ENCODE measurements at regions not wholly inside any gene's neighbourhood (a gene's known extent, or its start where the extent isn't known, plus 50 kb on each side); places are given as distances from the start of the nearest gene placed in this dataset.
A peak's percentile ranks its signal among the peaks of the same experiment; 100 is the strongest.

DNA sequence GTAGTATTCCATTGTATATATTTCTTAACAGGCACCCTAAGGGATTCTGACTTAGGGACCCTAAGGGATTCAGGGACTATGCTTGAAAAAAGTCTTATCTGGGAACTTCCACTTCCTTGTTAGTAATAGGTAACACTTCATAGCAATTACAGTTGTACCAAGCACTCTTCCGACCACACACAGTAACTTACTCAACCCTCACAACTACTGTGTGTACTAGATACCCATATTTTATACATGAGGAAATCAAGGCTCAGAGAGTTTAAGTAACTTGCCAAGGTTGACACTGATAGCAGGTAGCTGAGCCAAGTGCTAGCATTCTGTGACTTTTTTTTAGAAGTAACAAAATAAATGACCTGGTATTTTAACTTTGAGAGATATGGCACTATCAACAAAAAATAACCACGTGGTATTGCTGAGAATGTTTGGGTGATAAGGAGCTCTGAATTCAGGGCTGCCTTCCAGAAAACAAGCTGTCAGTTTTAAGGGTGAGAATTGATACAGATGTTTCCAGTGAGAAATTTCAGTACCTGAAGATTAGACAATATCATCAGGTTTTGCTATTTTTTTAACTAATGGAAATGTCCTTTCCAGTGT lies 210.3 kb upstream of the SUCLG2 start:
- DNase-seq: no peak

DNA sequence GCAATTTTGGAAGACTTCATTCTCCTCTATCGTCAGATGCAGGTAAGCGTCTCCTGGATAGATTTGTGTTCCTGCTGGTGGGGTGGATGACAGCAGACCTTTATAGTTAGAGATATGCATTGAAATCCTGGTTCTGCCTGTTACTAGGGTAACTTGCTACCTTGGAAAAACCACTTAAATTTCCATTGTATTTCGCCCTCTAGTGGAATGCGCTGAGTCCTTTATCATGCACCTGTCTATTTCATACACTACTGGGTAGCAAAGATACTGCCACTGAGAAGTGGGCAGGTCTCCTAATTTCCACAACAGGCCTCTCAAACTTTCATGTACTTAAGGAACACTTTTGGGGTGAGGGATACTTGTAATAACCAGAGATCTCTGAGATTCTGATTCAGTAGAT lies 209.5 kb upstream of the SUCLG2 start:
- no peak for DNase-seq

- DNase-seq: no peak
Observed at GRCh38 chr3:67860429-67860828, 206.0 kb upstream of the SUCLG2 start.

- DNase-seq: no peak
Observed at GRCh38 chr3:67858492-67858891, 204.1 kb upstream of the SUCLG2 start.

DNA sequence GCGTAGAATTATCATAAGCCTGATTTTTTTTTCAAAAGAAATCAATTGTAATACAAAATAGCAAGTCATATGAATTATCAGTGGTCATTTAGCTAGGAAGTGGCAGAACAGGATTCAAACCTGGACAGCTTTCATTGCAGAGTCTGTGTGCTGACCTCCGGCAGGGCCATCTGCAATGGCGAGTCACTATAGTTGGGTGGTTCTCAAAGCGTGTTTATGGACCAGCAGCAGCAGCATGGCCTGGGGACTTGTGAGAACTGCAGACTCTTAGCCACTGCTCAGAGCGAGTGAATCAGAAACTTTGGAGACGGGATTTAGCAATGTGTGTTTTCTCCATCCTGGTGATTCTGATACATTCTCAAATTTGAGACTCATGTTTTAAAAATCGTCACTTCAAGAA lies 202.3 kb upstream of the SUCLG2 start:
- no peak for DNase-seq

- DNase-seq: no peak
Observed at GRCh38 chr3:67854663-67855062, 200.3 kb upstream of the SUCLG2 start.

GRCh38 chr3:67853520-67853919 lies 199.1 kb upstream of the SUCLG2 start:
- no peak for DNase-seq

DNA sequence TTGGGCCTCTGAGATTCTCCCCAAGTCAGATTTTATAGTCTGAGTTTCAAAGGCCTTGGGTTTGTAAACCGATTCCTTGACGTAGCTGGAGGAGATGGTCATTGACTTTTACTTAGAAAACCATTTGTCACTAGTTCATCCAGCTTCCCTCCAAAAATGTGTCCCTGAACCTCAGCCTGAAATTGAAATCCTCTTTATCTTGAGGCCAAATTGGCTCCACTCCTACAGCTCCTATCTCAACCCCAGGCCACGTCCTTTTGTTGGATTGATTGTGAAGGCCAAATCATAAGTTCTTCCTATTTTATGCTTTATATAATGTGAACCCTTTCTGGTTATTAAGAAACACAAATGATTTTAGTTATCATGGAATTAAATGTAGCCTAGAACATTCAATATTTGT lies 193.9 kb upstream of the SUCLG2 start:
- DNase-seq: no peak

DNA sequence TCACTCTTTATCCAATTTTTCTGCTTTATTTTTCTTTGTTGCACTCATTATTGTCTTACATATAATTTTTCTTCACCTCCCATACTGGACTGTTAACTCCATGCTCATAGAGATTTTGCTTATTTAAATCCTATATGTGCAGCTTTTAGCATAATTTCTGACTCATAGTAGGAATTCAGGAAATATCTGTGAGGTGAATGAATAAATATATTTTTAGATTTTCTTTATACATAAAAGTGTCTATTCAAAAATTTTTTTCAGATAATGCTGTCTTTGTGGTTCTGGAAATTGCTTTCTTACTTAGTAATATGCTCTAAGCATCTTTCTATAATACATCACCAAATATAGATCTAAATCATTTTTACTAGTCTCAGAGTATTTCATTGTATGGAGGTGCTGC lies 191.8 kb upstream of the SUCLG2 start:
- DNase-seq: no peak

DNA sequence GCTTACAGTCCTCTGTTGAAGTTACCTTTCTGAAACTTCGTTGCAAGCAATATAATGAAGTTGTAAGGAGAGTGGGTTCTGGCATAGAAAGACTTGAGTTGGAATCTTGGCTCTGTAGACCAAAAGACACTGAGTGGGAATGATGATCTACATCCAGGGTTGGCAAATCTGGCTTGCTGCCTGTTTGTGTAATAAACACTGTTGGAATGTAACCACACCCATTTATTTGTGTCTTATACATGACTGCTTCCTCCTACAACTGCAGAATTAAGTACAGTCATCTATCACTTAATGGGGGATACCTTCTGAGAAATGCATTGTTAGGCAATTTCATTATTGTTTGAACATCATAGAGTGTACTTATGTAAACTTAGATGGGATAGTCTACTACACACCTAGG lies 178.4 kb upstream of the SUCLG2 start:
- DNase-seq: no peak

DNA sequence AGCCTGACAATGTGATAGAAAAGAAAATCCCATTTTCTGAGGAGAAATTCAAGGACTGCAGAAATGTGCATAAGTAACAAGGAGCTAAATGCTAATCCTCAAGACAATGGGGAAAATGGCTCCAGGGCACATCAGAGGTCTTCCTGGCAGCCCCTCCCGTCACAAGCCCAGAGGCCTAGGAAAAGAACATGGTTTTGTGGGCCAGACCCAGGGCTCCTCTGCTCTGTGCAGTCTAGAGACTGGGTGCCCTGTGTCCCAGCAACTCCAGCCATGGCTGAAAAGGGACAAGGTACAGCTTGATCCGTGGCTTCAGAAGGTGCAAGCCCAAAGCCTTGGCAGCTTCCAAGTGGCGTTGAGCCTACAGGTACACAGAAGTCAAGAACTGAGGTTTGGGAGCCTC lies 176.8 kb upstream of the SUCLG2 start:
- no peak for DNase-seq

DNA sequence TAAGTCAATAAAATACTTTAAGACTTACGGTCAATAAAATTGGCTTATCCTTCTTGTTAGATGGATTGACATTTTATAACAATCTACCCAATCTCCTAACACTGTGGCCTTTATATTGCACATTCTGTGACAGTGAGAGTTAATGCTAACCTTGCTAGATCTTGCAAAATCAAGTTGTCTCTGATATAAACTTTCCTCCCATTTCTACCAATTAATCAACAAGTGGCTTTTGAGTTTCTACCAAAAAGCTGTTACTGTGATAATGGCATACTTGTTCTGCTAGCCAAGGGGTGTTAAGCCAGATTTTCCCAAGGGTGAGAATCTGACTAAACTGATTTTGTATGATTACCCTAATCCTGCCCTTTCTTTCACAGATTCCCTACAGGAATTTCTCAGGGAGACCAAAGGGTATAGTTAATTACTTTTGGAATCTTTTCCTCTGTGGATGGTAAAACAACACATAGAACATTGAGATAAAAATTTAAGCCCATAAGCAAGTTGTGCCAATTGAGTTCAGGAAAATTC lies 174.1 kb upstream of the SUCLG2 start:
- DNase-seq: no peak

GRCh38 chr3:67821135-67821534 lies 166.7 kb upstream of the SUCLG2 start:
- DNase-seq: no peak

DNA sequence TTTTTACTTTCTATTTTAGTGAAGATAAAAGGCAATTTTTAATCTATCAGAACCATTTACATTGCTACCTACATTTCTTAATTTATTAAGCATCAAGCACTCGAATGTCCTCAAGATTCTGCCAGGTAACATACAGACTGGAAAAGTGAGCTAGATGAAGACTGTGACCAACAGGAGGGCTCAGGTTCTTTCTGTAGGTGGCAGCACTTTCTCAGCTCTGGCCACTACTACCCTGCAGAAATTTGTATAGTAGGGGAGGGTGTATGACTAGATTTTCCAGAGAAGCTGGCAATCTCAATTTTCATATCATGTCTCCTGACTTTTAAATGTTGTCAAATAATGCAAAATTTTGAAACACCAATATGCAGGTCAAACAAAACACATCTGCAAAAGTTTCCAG lies 165.0 kb upstream of the SUCLG2 start:
- no peak for DNase-seq

GRCh38 chr3:67809370-67809935 lies 155.0 kb upstream of the SUCLG2 start:
- no peak for DNase-seq

DNA sequence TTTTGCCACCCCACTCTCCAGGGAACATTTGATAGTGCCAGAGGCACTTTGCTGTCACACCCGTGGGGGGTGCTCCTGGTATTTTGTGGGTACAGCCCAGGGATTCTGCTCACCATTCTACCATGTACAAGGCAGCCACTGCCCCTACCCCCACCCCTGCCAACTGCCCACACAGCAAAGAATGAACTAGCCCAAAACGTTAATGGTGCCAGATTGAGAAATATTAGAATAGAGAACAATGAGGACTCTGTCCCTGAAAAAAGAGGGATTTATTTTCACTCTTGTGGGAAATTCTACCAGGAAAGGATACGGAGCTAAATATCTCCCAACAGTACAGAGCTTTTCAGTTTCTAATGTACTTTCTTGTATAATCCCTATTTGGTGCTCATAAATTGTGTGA lies 154.5 kb upstream of the SUCLG2 start:
- no peak for DNase-seq

GRCh38 chr3:67804578-67804977 lies 150.2 kb upstream of the SUCLG2 start:
- DNase-seq: no peak

DNA sequence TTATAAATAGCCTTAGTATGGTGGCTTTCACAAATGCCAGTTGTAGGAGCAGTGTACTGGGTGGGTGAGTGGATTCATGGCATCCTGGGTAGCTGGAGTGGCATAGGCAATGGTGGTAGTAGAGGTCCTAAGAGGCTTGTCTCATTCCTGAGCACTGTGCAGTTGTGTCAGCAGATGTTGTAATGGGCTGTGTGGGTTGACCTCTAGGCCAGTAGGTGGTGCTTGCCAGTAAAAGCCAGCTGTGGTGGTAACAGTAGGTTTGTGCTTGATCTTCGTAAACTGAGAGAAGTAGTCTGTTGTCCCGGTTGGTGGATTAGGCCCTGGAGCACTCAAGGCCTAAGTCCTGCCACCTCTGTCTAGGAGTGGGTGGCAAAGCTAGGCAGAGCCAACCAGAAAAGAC lies 149.7 kb upstream of the SUCLG2 start:
- DNase-seq: no peak

- DNase-seq: no peak
Observed at GRCh38 chr3:67798412-67798811, 144.0 kb upstream of the SUCLG2 start.

GRCh38 chr3:67791620-67792019 lies 137.2 kb upstream of the SUCLG2 start:
- no peak for DNase-seq

DNA sequence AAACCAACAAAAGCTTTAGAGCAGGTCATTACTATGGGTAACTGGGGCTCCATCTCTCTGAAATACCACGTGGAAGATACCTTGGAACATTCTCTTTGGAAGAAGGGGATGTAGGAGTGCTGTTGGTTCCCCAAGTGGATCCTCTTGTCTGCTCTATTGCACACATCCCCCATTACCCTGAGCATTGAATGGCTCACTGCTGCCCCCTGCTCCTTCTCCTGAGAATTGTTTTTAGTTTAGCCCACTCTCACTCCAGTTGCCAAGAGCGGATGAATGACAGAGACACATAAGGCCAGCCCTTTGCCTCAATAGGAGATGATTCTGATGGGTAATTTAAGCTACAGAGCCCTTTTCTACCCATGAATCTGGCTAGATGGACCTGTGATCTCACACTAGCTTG lies 135.6 kb upstream of the SUCLG2 start:
- DNase-seq: peak in 4 of 5 donors; percentile 27 to 42 (median 31)

DNA sequence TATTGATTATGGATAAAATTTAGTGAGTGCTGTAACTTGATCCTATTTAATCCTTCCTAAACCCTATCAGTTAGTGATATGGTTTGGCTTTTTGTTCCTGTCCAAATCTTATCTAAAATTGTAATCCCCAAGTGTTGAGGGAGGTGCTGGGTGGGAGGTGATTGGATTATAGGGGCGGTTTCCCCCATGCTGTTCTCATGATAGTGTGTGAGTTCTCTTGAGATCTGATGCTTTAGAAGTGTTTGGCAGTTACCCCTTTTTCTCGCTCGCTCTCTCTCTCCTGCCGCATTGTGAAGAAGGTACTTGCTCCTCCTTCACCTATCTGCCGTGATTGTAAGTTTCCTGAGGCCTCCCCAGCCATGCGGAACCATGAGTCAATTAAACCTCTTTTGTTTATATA lies 134.0 kb upstream of the SUCLG2 start:
- no peak for DNase-seq

DNA sequence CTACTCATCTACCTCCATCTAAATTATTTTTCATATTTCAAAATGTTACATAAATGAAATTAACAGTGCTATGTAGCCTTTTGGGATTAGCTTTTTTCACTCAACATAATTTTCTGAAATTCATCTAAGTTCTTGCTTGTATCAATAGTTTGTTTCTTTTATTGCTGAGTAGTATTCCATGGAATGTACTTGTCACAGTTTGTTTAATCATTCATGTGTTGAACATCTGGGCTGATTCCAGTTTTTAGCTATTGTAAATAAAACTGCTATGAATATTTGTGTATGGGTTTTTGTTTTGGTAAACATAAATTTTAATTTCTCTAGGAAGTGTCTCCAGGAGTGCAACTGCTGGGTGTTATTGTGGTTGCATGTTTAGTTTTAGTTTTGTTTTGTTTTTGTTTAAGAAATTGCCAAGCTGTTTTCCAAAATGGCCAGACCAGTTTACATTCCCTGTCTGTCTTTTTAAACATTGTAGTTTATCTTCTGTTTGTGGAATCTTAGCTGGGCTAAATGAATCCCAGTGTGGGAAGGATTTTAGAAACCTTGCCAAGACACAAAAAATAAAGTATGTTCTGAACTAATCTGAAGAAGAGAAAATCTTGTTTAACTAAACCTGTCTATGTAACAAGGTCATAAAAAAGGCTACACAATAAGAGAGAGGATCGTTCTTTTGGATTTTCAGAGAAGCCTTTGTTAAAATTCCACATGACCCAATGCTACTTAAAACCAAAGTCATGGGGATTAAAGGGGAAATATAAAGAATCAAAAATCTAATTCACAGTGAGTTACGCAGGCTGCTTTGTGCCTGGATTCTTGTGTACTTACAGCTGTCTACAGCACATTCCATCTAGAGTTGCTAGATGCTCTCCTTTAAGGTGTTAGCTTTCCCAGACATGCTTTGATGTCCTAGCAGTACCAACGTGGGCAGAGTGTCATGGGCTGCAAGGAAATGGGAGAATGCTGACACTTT lies 129.2 kb upstream of the SUCLG2 start:
- no peak for DNase-seq

- DNase-seq: no peak
Observed at GRCh38 chr3:67781871-67782270, 127.5 kb upstream of the SUCLG2 start.
